HG03521 (cell line): ENCODE measurements at regions not wholly inside any gene's neighbourhood (a gene's known extent, or its start where the extent isn't known, plus 50 kb on each side); places are given as distances from the start of the nearest gene placed in this dataset.

ENCODE experiments used
- ATAC-seq: cut with Tn5 transposase; IDR thresholded peaks from one replicate; pipeline ENCODE4 v1.9.1; 2021; ENCODE audit warnings: mild to moderate bottlenecking, moderate library complexity; ENCODE audit not compliant: unreplicated experiment

DNA sequence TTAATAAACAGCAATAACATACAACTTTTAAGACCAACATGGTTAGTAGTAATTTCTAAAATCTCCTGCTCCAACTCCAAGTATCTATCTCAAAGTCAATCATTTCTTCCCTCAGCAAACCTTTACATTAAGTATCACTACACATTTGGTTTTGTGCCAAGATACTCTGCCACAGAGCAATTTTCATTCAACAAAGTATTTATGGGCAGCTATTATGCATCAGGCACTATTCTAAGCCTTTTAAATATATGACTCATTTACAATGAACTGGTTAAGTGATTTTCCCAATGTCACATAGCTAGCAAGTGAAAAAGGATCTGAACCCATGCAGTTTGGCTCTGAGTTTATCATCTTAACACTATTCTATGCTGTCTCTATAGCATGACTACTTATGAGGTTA, 264.3 kb downstream of the NOL4 start:
- no peak for ATAC-seq

DNA sequence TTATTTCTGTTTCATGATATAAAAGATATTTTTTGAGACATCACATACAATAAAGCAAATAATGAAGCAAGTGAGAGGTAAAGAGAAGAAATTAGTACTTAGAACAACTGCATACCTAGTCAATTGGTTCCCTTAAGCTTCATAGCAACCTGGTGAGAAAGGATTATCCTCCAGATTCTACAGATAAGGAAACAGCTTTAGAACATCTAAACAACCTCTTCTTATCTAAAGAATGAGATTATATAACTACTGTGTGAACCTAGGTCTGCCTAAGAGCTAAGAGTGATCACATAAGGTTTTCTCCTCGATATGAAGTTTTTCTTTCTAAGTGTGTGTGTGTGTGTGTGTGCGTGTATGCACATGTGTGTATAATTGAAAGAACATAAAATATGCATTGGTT, 265.1 kb downstream of the NOL4 start:
- ATAC-seq: no peak

DNA sequence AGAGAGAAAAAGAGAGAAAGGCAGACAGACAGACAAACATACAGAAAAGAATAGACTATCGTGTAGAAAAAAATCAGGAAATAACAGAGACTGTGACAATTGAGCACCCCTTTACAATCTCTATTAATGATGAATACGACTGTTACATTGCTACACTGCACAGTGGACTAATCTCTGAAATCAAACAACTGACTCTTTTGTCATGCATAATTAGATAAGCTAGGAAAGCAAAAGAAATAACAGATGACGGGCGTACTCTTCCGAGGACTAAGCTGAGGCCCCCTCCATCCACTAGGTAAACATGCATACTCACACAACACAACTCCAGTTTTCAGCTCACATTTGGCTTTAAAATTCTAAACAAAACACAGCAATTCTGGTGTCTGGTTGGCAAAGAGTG, 267.0 kb downstream of the NOL4 start:
- ATAC-seq: no peak

DNA sequence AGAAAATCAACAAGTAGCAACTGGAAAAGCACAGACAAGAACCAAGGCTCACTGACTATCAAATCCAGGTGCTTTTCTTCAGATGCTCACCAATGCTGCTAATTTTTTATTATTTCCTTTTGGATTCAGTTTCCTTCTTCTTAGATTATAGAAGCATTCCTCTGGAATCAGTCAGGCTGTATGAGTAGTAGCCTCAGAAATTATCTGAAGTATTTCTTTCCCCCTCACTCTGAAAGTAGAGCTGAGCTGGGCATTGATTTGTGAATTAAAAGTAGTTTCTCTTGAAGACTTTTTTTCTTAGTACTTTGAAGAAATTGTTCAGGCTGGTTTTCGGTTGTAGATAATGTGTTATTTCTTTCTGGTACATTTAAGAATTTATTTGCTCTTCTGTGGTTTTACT, 273.7 kb downstream of the NOL4 start:
- no peak for ATAC-seq

DNA sequence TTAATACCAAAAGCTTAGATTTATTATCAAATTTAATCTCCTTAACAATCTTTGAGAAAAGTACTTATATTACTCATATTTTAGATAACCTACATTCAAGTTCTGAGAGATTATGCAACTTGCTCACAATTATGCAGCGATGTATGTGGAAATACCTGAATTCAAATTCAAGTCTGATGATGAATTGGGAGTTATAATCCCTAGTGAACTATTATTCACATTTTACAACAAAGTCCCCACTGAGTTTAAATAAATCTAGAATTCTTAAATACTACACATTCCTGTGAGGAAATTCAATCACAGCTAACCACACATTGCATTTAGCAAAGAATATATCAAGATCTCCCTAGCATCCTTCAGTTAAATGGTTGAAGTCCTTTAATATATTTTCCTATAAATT, 278.4 kb downstream of the NOL4 start:
- ATAC-seq: no peak

DNA sequence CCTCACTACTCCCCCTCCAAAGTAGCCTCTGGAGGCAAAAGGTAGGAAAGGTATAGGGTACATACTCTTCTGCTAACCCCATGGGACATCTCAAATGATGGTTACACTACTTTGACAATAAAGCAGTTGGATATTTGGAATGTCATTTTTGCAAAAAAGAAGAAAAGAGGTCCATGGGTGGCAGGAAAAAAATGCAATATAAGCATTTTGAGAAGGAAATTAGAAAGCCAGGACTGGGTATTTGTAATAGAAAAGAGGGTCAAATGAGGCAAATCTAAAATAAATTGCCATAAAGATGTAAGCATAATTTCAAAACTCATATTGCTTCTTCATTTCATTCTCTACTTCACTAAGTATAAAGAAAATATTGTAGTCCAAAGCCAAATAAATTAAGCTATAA, 280.2 kb downstream of the NOL4 start:
- ATAC-seq: no peak

DNA sequence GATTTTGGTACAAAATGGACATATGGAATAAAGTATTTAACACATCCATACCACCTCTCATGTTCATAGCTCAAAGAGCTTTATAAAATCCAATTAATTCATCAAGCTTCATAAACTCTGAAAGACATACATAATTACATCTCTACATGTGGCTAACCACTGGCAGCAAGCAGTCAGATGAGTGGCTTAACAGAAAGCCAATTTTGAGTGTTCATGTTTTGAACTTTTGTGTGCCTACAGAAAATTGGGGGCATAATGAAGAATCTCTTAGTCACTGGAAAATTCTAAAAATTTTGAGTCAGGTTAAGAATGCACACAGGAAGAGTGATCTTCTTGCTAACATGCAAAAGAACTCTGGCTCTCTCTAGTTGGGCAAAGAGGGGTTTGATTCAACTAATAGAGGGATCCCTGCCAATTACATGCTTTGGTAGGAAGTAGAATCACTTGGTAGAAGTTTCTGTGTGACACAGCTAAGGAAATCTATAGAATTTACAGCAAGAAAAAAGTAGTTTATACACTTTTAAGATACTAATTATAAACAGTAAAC, 287.4 kb downstream of the NOL4 start:
- no peak for ATAC-seq

DNA sequence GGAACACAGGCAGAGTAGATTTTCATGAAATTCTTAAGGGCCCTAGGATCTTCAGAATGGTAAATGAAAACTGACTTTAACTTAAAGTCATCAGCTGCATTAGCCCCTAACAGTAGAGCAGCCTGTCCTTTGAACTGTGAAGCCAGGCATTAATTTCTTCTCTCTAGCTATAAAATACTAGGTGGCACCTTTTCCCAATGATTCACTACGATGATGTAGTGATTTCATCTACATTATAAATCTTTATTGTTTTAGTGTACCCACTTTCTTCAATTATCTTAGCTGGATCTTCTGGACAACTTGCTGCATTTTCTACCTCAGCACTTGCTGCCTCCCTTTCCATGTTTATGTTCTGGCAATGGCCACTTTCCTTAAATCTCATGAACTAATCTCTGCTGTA, 290.5 kb downstream of the NOL4 start:
- ATAC-seq: no peak

DNA sequence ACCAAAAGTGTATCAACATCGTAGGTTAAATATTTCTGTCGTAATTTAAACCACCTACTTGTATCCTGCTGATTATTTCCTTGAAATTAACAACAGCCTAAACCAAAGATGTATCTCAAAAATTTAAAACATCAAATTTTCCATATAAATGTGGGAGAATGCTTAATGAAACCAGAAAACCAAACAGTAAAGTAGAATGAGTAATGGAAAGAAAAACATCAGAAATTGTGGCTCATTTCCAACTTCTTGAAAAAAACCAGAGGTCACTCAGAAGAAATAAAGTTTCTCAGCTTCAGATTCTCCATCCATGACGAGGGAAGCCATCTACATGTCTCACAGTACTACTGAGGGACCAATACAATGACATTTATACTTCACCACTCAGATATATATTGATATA, 296.5 kb downstream of the NOL4 start:
- no peak for ATAC-seq

DNA sequence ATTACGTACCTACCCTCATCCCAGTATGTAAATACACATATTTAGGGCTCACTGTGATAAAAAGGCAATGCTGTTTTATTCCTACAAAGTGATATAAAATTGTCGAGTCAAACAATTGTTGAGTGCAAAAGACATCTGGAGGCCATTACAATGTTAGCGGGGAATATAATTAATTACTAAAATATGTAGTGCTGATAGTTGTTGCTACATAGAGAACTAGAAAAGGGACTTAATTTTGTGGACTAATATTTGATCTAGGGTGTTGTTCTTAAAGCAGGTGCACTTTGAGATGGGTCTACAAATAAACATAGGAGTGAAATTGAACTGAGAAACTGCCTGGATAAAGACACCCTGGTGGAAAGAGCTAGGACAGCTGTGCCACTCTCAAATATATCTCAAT, 300.1 kb downstream of the NOL4 start:
- no peak for ATAC-seq

DNA sequence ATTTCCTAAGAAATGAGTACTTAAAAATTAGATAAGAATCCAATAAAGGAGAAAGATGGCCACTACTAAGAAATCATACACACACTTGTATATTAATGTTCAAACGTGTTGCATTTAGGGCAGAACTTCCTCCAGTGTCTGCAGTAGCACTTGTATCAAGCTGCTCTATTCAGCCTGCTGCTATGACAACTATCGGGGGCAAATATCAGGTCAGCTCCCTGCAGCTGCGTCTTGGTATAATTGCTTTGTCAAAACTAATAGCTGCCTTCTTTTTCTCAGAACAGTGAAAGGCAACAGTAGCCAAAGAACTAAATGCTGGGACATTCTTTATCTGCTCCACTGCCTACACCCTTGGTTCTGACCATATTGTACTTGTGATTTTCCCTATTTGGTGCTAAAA, 300.7 kb downstream of the NOL4 start:
- ATAC-seq: no peak

DNA sequence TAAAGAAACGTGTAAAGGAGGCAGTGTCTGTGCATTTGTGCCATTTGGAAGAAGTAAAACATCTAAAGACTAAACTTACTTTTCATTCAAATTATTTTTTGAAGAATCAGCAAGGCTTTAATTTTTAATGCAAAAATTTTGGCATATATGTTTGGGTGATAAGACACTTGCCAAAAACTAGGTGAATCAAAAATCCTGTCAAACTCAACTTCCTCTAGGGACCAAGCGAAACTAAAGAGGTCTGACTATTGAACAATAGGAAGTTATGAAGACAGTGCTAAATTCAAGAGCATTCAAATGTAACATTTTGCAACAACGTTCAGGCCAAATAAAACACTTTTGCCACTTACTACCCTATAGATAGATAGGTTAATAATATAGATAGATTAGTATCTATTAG, 306.1 kb downstream of the NOL4 start:
- ATAC-seq: no peak

DNA sequence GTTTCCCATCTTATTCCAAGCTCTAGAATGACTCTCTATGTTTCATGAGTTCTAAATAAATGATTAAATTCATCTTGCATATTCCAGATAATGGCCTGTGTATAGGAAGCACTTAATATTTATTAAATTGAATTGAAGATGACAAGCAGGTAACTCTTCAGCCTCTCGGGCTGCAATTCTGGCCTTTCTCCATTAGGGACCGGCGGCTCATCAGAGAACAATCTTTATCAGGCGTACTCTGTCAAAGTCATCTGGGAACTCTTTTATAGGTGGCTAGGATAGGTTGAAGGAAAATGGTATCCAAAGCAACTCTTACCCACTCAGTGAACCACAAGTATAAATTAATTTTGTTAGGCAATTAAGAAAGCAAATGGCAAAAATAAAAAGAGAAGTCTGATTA, 308.5 kb downstream of the NOL4 start:
- ATAC-seq: no peak

DNA sequence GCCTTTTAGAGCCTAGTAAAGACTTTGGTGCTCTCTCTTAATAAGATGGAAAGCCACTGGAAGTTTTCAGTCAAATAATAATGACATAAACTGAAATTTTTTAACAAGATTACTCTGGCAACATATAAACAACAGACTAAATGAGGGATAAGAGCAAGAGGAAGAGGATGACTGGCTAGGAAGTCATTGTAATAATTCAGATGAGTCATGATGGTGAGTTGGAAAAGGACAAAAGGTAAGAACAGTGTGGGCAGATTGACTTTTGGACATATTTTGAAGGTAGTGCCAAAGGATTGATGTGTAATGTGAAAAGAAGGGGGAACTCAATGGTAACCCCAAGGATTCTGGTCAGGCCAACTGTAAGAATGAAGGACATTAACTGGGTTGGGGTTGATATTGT, 310.3 kb downstream of the NOL4 start:
- ATAC-seq: no peak

DNA sequence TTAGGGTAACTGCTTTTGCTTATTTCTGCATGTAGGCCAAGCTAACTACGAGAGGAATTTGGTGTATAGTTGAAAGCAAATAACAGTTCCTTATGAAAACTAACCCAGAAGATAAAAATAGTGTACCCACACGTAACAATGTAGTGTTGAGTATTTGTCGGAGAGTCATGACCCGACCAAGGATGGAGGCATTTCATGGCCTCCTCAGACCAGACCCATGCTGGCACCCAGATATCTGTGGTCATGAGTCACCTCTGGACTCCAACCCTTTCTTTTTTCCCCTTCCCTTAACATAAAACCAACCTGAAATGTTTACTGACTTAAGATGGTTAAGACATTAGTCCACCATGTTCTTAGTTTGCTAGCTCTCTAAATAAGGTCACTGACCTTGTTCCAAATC, 318.7 kb downstream of the NOL4 start:
- ATAC-seq: no peak

DNA sequence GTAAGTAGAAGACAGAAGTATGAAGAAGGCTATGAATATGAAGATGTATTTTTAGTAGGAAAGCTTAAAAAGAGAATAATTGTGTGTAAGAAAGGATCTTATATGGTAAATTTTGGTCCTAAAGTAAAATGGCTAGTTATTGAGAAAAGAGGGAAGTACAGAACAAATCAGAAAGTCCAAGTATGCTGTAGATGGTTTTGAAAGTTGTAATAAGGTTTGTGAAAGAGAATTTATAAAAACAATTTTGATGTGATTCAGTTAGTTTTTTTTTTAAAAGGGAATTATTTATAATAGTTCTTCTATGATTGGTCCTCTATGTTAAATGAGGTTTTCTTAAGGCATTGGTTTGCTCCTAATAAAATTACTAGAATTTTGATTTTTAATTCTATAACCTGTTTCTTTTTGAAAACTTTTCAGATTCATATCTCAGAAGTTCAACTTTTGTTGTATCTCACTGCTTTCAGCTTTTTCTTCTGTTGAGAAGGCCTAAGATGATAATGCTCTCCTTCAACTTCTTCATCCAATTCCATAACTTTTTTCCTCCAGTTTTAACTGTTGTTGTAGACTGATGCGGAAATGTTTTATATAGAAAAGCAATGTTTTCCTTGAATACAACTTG, 322.7 kb downstream of the NOL4 start:
- no peak for ATAC-seq

DNA sequence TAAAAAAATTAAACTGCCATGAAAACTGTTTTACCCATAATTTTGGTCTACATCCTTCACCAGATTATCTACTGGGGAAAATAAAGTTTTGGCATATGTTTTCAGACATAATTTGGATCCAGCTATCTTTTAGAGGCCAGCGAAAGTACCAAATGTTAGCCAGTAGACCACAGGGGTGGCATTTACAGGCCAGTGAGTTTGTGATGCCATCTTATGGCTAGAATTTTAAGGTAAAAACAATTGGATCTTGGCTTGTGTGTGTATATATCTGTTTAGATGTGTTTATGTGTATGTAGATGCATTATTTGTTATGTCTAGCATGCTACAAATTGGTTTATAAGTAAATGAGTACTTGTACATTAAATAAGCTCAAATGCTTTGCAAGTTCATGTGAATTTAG, 322.6 kb downstream of the ASXL3 start:
- ATAC-seq: no peak

DNA sequence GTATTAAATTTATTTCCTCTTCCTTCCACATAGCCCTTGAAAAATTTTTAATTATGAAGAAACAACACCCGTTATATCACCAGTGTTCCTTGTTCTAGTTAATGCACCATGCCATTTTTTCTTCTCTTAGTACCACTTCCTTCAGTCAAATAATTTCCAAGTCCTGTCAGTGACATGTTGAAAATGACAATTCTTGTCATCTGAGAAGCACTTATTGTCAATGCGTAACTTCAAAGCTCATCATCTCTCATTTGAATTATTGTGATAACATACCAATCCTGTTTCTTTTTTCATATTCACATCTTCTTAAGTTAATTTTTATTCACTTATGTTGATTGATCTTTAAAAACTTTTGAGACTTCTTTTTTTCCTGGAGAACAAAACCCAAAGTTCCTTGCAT, 320.4 kb downstream of the ASXL3 start:
- no peak for ATAC-seq

DNA sequence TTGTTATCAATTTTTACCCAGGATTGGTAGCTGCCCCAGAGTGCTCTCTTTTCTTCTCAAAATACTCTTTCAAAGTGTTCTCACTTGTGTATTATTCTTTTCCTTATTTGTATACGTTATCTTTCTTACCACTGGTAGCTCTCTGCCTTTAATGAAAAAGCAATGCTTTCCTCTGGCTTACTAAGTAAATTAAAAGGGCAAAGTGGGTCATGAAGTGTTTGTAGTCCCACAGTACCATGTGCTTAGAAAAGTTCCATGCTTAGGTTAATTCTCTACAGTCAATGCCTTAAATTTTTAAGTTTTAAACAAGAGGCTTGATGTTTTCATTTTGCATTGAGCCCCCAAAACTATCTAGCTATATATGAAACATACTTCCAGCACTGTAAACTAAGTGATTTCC, 300.2 kb downstream of the ASXL3 start:
- no peak for ATAC-seq

DNA sequence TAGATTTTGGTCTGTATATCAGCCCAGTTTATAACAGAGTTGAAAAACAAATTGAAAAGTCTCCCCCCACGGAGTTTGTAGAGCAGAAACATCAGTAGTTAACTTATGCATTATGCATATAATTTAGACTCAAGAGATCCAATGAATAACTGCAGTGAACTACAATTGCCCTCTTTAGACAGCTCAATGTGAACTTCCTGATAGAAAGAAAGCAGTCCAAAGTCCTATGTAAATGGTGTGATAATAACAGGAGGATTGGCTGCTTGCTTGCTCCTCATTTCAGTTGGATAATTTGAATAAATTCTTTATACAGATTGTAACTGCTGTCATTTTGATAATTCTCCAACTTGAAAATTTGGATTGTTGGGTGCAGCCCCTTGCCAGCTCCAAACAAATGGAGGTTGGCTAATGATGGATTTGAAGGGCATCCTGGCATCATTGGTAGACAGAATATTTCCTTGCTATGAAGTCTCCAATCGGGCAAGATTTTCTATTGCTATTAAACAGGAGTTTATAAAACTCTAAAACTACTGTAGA, 297.1 kb downstream of the ASXL3 start:
- no peak for ATAC-seq

DNA sequence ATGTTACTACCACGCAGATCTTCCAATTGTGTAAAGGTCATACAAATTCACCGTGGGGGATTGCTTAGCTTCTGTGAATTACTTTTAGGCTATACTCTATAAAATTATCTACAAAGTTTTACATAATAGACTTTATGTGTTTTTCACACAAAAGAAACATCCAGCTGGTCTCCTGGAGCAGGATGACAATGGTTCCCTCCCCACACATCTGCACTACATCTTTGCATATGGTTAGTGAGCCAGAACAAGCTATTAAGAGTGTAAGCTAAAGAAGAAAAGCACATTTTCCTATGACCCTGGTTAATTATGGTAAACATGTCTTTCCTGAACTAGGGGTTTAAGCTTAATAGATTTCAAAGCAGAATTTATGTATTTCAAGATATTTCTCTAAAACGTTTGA, 295.1 kb downstream of the ASXL3 start:
- ATAC-seq: no peak

DNA sequence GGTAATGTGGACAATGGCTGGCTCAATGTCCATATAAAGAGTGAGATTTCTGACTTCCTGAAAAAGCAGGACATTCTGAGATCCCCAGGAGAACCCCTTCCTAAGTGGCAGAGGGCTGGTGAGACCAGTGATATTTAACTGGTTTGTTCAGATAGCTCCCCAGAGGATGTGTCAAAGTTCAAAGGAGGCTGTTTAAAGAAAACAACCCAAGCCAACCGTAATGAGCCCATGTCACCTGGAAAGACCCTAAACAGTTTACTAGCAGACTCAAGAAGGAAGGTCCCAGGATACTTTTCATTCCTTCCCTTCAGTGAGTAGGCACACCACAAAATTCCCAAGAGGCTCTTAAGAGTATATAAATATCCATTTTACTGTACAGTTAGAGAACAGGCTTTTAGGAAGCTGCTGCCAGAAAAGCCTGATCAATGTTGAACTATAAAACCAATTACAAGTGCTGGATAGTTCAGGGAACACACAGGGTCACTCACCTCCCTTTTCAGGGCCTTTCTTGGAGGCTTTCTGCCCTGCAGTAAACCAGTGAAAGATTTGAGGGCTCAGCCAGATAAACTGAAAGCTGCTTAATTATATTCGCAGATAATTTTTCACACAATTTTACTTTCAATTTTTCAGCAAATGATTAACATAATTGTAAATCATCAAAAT, 293.5 kb downstream of the ASXL3 start:
- ATAC-seq: no peak

DNA sequence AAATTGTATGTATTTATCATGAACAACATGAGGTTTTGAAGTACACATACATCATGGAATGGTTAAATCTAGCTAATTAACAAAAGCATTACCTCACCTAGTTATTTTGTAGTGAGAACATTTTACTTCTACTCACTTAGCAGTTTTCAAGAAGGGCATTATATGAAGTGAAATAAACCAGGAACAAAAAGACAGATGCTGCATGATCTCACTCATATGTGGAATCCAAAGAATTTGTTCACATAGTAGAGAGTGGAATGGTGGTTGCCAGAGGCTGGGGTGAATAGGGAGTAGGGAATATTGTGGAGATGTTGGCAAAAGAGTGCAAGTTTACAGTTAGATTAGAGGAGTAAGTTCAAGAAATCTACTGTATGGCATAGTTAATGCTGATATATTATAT, 292.0 kb downstream of the ASXL3 start:
- no peak for ATAC-seq
